LoVo (cell line): ENCODE measurements at regions not wholly inside any gene's neighbourhood (a gene's known extent, or its start where the extent isn't known, plus 50 kb on each side); places are given as distances from the start of the nearest gene placed in this dataset.

ENCODE experiments used
- DNase-seq: peaks from one replicate; pipeline ENCODE4 v3.0.0-alpha.2; 2016; ENCODE audit warnings: low spot score

GRCh38 chr9:121601194-121601593, 50.2 kb upstream of the DAB2IP start:
- no peak for DNase-seq
